Stomach (tissue), 8 donors: ENCODE measurements at regions not wholly inside any gene's neighbourhood (a gene's known extent, or its start where the extent isn't known, plus 50 kb on each side); places are given as distances from the start of the nearest gene placed in this dataset.

Experiments
- DNase-seq, 2 donors: peaks; one replicate each; pipeline versions ENCODE4 v3.0.0 to v3.0.0-alpha.2; 2013 to 2019
- H3K27ac ChIP-seq, 5 donors: fragments of 200-600 bp in 4 of 5; sonication (generic) in 4 of 5; one replicate each; pipeline ENCODE4 v1.5.1; 2013 to 2019; ENCODE audit warnings: mild to moderate bottlenecking in 1 of 5, moderate library complexity in 1 of 5
- H3K27me3 ChIP-seq, 3 donors: fragments of 200-600 bp; sonication (generic); one replicate each; pipeline ENCODE4 v1.5.1; 2017 to 2019; ENCODE audit warnings: mixed run types in 1 of 3
- H3K36me3 ChIP-seq, 4 donors: fragments of 200-600 bp; sonication (generic); 1 replicate in 3 of 4; 2 replicates in 1 of 4; pipeline ENCODE4 v1.5.1; 2016 to 2019
- H3K4me1 ChIP-seq, 4 donors: fragments of 200-600 bp; sonication (generic); one replicate each; pipeline ENCODE4 v1.5.1; 2016 to 2019
- H3K4me3 ChIP-seq, 4 donors: fragments of 200-600 bp; sonication (generic) in 3 of 4; one replicate each; pipeline ENCODE4 v1.5.1; 2016 to 2019; ENCODE audit warnings: mild to moderate bottlenecking in 1 of 4
- H3K9me3 ChIP-seq, 4 donors: fragments of 200-600 bp; sonication (generic); one replicate each; pipeline ENCODE4 v1.5.1; 2016 to 2019
- EP300 ChIP-seq: sonication (generic); formaldehyde crosslinking; IDR thresholded peaks from one replicate; pipeline ENCODE4 v1.6.1; 2017; ENCODE audit warnings: antibody characterized with exemption
- POLR2A ChIP-seq, 4 donors: fragments of 450-650 bp; IDR thresholded peaks; one replicate each; pipeline ENCODE4 v1.6.1; 2016; ENCODE audit warnings: antibody characterized with exemption in 4 of 4, control low read depth in 2 of 4, mild to moderate bottlenecking in 1 of 4, moderate library complexity in 1 of 4
- POLR2AphosphoS5 ChIP-seq, 3 donors: sonication (generic); formaldehyde crosslinking; IDR thresholded peaks; one replicate each; pipeline ENCODE4 v1.6.1; 2016; ENCODE audit warnings: antibody characterized with exemption in 3 of 3
- WGBS, 5 donors: extraction: QIAGEN DNeasy Blood & Tissue Kit in 3 of 5; methylation state at CpG; one replicate each; pipeline versions ENCODE4 v1.1.5 to v1.1.7; 2013 to 2018; 5-methylcytosine and 5-hydroxymethylcytosine counted together
- intact Hi-C: fragments of 100-400 bp; cut with DNase I; formaldehyde crosslinking; loops from one replicate; pipeline ENCODE4 v1.15.1; 2023; ENCODE audit warnings: low total_unique reads
- TF ChIP-seq, protein P1 (sequence below), 7 experiments: fragments of 450-650 bp in 4 of 7; fragments of 200-600 bp in 3 of 7; sonication (generic) in 3 of 7; IDR thresholded peaks; one replicate each; pipeline ENCODE4 v1.5.1; 2016 to 2019; ENCODE audit warnings: antibody characterized with exemption in 7 of 7, control low read depth in 2 of 7, mild to moderate bottlenecking in 1 of 7
- donor health status: healthy with polysubstance abuse.
- donor health status: Bipolar disorder and iron deficiency.
- donor health status: healthy.

- no peaks in the 10 kb centered on the region for H3K27me3 ChIP-seq
- H3K9me3 ChIP-seq, result no peaks in the 10 kb centered on the region
- H3K27ac ChIP-seq, result no peak overlapping the region
- intact Hi-C loops, result no loop called here
- H3K4me3 ChIP-seq, result no peak overlapping the region
- DNase-seq, result no peak
- TF ChIP-seq EP300, result no peak
- no peak for TF ChIP-seq POLR2AphosphoS5 (IDR thresholded peaks at IDR 0.05)
- no peak for TF ChIP-seq POLR2A (IDR thresholded peaks at IDR 0.05)
- no peaks in the 10 kb centered on the region for H3K36me3 ChIP-seq
- 87 to 100% (median 90%) methylated on average over 3 of the region's 3 CpGs for WGBS, 5 donors
- no peaks in the 10 kb centered on the region for H3K4me1 ChIP-seq
Measured at GRCh38 chr17:14719942-14720341, 419.1 kb downstream of the HS3ST3B1 start.

- H3K36me3 ChIP-seq, result no peaks in the 10 kb centered on the region
- H3K4me1 ChIP-seq, result no peaks in the 10 kb centered on the region
- no peaks in the 10 kb centered on the region for H3K27me3 ChIP-seq
- no peak overlapping the region for H3K27ac ChIP-seq
- TF ChIP-seq POLR2A (IDR thresholded peaks at IDR 0.05), result no peak
- 62 to 81% (median 78%) methylated on average over 5 of the region's 5 CpGs for WGBS, 5 donors
- H3K9me3 ChIP-seq, result no peaks in the 10 kb centered on the region
- no peak overlapping the region for H3K4me3 ChIP-seq
- DNase-seq, result no peak
- intact Hi-C loops, result no loop called here
Measured at GRCh38 chr17:14717859-14718258, 417.0 kb downstream of the HS3ST3B1 start.

DNA sequence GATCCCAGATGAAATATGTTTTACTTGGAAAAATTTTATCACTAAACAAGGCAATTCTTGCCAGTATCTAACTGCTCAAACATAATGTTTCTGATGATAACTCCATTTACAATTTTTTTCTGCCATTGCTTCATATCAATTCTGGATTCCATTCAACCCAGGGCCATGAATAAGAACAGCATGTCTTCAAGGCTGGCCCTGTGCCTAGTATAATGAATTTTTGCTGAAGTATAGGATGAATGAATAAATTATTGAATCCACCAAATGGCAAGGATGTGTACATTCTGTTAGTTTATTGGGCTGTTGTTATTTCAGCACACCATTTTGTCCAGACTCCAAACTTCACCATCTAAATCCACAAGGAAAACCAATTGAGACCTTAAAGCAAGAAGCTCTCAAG, 414.7 kb downstream of the HS3ST3B1 start:
- H3K27ac ChIP-seq, result no peak overlapping the region
- intact Hi-C loops, result no loop called here

DNA sequence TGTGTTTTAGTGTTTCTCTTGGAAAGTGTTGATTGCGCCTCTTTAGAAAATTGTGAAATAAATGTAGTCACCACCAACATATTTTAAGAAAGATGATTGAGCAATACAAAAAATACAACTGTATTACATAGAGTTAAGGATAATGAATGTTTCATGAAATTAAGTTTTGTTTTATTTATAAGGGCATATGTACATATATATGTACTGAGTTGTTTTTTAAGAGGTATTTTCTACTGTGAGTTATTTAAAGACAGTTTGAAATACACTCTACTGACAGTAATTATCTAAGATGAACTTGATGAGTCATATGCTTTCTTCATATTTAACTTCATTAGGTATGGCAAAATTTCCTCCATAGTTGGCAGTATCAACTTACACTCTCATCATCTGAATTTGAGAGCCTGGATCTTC, 411.7 kb downstream of the HS3ST3B1 start:
- Histone ChIP-seq H3K27me3 (no peaks in the 10 kb centered on the region), H3K4me1 (no peaks in the 10 kb centered on the region), H3K36me3 (no peaks in the 10 kb centered on the region), H3K27ac (no peak overlapping the region), H3K9me3 (no peaks in the 10 kb centered on the region), H3K4me3 (no peak overlapping the region)
- intact Hi-C loops, result no loop called here
- WGBS, 5 donors, result 81 to 94% (median 93%) methylated on average over 1 of the region's 1 CpG
- TF ChIP-seq EP300 (no peak), POLR2A (IDR thresholded peaks at IDR 0.05) (no peak), POLR2AphosphoS5 (IDR thresholded peaks at IDR 0.05) (no peak)
- TF ChIP-seq, protein P1, sequence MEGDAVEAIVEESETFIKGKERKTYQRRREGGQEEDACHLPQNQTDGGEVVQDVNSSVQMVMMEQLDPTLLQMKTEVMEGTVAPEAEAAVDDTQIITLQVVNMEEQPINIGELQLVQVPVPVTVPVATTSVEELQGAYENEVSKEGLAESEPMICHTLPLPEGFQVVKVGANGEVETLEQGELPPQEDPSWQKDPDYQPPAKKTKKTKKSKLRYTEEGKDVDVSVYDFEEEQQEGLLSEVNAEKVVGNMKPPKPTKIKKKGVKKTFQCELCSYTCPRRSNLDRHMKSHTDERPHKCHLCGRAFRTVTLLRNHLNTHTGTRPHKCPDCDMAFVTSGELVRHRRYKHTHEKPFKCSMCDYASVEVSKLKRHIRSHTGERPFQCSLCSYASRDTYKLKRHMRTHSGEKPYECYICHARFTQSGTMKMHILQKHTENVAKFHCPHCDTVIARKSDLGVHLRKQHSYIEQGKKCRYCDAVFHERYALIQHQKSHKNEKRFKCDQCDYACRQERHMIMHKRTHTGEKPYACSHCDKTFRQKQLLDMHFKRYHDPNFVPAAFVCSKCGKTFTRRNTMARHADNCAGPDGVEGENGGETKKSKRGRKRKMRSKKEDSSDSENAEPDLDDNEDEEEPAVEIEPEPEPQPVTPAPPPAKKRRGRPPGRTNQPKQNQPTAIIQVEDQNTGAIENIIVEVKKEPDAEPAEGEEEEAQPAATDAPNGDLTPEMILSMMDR (IDR thresholded peaks at IDR 0.05), result no peak
- DNase-seq, result no peak

More for the DNA sequence above, 414.7 kb downstream of the HS3ST3B1 start:
- Histone ChIP-seq H3K36me3 (no peaks in the 10 kb centered on the region), H3K27me3 (no peaks in the 10 kb centered on the region), H3K9me3 (no peaks in the 10 kb centered on the region), H3K4me1 (no peaks in the 10 kb centered on the region), H3K4me3 (no peak overlapping the region)
- TF ChIP-seq POLR2A (IDR thresholded peaks at IDR 0.05), result no peak
- TF ChIP-seq, protein P1 (IDR thresholded peaks at IDR 0.05), result no peak
- no peak for TF ChIP-seq EP300
- TF ChIP-seq POLR2AphosphoS5 (IDR thresholded peaks at IDR 0.05), result no peak
- no peak for DNase-seq

GRCh38 chr17:14704121-14704520, 403.2 kb downstream of the HS3ST3B1 start:
- 84 to 90% (median 88%) methylated on average over 6 of the region's 6 CpGs for WGBS, 5 donors
- Histone ChIP-seq H3K9me3 (no peaks in the 10 kb centered on the region), H3K4me1 (peaks cover 3 to 10% (median 7%) of the 10 kb centered on the region in 4 donors), H3K27ac (no peak overlapping the region), H3K4me3 (no peak overlapping the region), H3K27me3 (no peaks in the 10 kb centered on the region), H3K36me3 (no peaks in the 10 kb centered on the region)
- DNase-seq, result no peak
- no peak for TF ChIP-seq POLR2A (IDR thresholded peaks at IDR 0.05)
- TF ChIP-seq POLR2AphosphoS5 (IDR thresholded peaks at IDR 0.05), result no peak
- TF ChIP-seq, protein P1 (IDR thresholded peaks at IDR 0.05), result no peak
- TF ChIP-seq EP300, result no peak
- intact Hi-C loops, result no loop called here
